Umbilical cord (tissue), 1 donor: ENCODE measurements at regions not wholly inside any gene's neighbourhood (a gene's known extent, or its start where the extent isn't known, plus 50 kb on each side); places are given as distances from the start of the nearest gene placed in this dataset.
"Not testable (repeated sequence)": the region's sequence is repeated elsewhere in the genome, so short reads cannot be mapped to it uniquely, and the experiment has no call there.

Source experiments
- DNase-seq: peaks from one replicate; pipeline ENCODE4 v3.0.0-alpha.2; 2015; ENCODE audit warnings: low spot score

GRCh38 chr16:16448423-16448822 is 69.5 kb downstream of the NPIPA7 start:
- not testable (repeated sequence) for DNase-seq

- DNase-seq, result not testable (repeated sequence)
Observed at GRCh38 chr16:16449712-16450237, 70.8 kb downstream of the NPIPA7 start.

- DNase-seq, result not testable (repeated sequence)
Observed at GRCh38 chr16:16451721-16452410, 72.9 kb downstream of the NPIPA7 start.

- not testable (repeated sequence) for DNase-seq
Observed at GRCh38 chr16:16458579-16458978, 79.6 kb downstream of the NPIPA7 start.

- not testable (repeated sequence) for DNase-seq
Observed at GRCh38 chr16:16463792-16464191, 84.9 kb downstream of the NPIPA7 start.

GRCh38 chr16:16488919-16489318 is 110.0 kb downstream of the NPIPA7 start:
- DNase-seq, result not testable (repeated sequence)

GRCh38 chr16:16489466-16489865 is 110.5 kb downstream of the NPIPA7 start:
- DNase-seq, result not testable (repeated sequence)

- not testable (repeated sequence) for DNase-seq
Observed at GRCh38 chr16:16494114-16494513, 115.2 kb downstream of the NPIPA7 start.

- DNase-seq, result not testable (repeated sequence)
Observed at GRCh38 chr16:16494998-16495397, 116.1 kb downstream of the NPIPA7 start.

- not testable (repeated sequence) for DNase-seq
Observed at GRCh38 chr16:16499875-16500274, 120.9 kb downstream of the NPIPA7 start.

- not testable (repeated sequence) for DNase-seq
Observed at GRCh38 chr16:16507041-16507440, 128.1 kb downstream of the NPIPA7 start.

- not testable (repeated sequence) for DNase-seq
Observed at GRCh38 chr16:16508344-16508743, 129.4 kb downstream of the NPIPA7 start.

GRCh38 chr16:16519395-16519794 is 140.5 kb downstream of the NPIPA7 start:
- DNase-seq, result not testable (repeated sequence)

GRCh38 chr16:16521239-16522002 is 142.5 kb downstream of the NPIPA7 start:
- DNase-seq, result not testable (repeated sequence)

GRCh38 chr16:16526998-16527397 is 148.1 kb downstream of the NPIPA7 start:
- not testable (repeated sequence) for DNase-seq

GRCh38 chr16:16530744-16531143 is 151.8 kb downstream of the NPIPA7 start:
- DNase-seq, result not testable (repeated sequence)

GRCh38 chr16:16535565-16535964 is 156.6 kb downstream of the NPIPA7 start:
- not testable (repeated sequence) for DNase-seq

- DNase-seq, result not testable (repeated sequence)
Observed at GRCh38 chr16:16536151-16536550, 157.2 kb downstream of the NPIPA7 start.

GRCh38 chr16:16549710-16550109 is 170.8 kb downstream of the NPIPA7 start:
- DNase-seq, result not testable (repeated sequence)

- DNase-seq, result not testable (repeated sequence)
Observed at GRCh38 chr16:16550824-16551223, 171.9 kb downstream of the NPIPA7 start.

- not testable (repeated sequence) for DNase-seq
Observed at GRCh38 chr16:16552819-16553340, 173.9 kb downstream of the NPIPA7 start.

- not testable (repeated sequence) for DNase-seq
Observed at GRCh38 chr16:16559179-16559740, 180.3 kb downstream of the NPIPA7 start.
